OCI-LY3 (cell line): ENCODE measurements at regions not wholly inside any gene's neighbourhood (a gene's known extent, or its start where the extent isn't known, plus 50 kb on each side); places are given as distances from the start of the nearest gene placed in this dataset.

ENCODE experiments used
- H2AFZ ChIP-seq: fragments of 200-600, 300-600 bp; shearing (Covaris generic); 2 replicates; pipeline ENCODE4 v1.6.0; 2014; ENCODE audit warnings: antibody characterized with exemption, low read depth, low read length
- H3K27ac ChIP-seq: fragments of 200-600, 300-600 bp; sonication (generic); 2 replicates; pipeline ENCODE4 v1.5.1; 2014; ENCODE audit warnings: mild to moderate bottlenecking, low read length, moderate library complexity, mixed read lengths
- H3K27me3 ChIP-seq: fragments of 200-600, 300-600 bp; sonication (generic); 2 replicates; pipeline ENCODE4 v1.6.1; 2014; ENCODE audit warnings: low read depth, low read length, mixed read lengths
- H3K36me3 ChIP-seq: fragments of 200-600, 300-600 bp; sonication (generic); replicated peaks from 2 replicates; pipeline ENCODE3; 2014; ENCODE audit warnings: low read depth, low read length, mixed read lengths
- H3K4me1 ChIP-seq: fragments of 300-600, 200-600 bp; sonication (generic); 2 replicates; pipeline ENCODE4 v1.6.1; 2014; ENCODE audit warnings: low read length, mixed read lengths
- H3K4me2 ChIP-seq: fragments of 200-600, 300-600 bp; sonication (generic); 2 replicates; pipeline ENCODE4 v1.6.1; 2014; ENCODE audit warnings: low read length, mixed read lengths
- H3K4me3 ChIP-seq: fragments of 300-600, 200-600 bp; sonication (generic); 2 replicates; pipeline ENCODE4 v1.5.1; 2014; ENCODE audit warnings: antibody characterized with exemption, mild to moderate bottlenecking, low read length, moderate library complexity
- H3K79me2 ChIP-seq: fragments of 300-600, 200-600 bp; shearing (Covaris generic); 2 replicates; pipeline ENCODE4 v1.6.1; 2014; ENCODE audit warnings: mild to moderate bottlenecking, low read length, mixed read lengths
- H3K9ac ChIP-seq: fragments of 300-600, 200-600 bp; shearing (Covaris generic); 2 replicates; pipeline ENCODE4 v1.6.0; 2014; ENCODE audit warnings: mild to moderate bottlenecking, low read length, moderate library complexity
- H3K9me3 ChIP-seq: fragments of 200-600, 300-600 bp; shearing (Covaris generic); 2 replicates; pipeline ENCODE4 v1.6.1; 2014; ENCODE audit warnings: low read length, mixed read lengths; ENCODE audit not compliant: insufficient read depth
- H4K20me1 ChIP-seq: fragments of 200-600, 300-600 bp; sonication (generic); 2 replicates; pipeline ENCODE4 v1.6.1; 2016; ENCODE audit warnings: low read length, mixed read lengths; ENCODE audit not compliant: insufficient read depth
- EZH2phosphoT487 ChIP-seq: fragments of 200-600 bp; shearing (Covaris generic); IDR thresholded peaks from 2 replicates; pipeline ENCODE4 v1.6.1; 2018; ENCODE audit warnings: antibody characterized with exemption, mixed run types, low read depth
- TF ChIP-seq, protein P1 (sequence below): fragments of 200-600, 300-600 bp; sonication (generic); IDR thresholded peaks from 2 replicates; pipeline ENCODE4 v1.5.1; 2014; ENCODE audit warnings: antibody characterized with exemption, low read length, low read depth

DNA sequence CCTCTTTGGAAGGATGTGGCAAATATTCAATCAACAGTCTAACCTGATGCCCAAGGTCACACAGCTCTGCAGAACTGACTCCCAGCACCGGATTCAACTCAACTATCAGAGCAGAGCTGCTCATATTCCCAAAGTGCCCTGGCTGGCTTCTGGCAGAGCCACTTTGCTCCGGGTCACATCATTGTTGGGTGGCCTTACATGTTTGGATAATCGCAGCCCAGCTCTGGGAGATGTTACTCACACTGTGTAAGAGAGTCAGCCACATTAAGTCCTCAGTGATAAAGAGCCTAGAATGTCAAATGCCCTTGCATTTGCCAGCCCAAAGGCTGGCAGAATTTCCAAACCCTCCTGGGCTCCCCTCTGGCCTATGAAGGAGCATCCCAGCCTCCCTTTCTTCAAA lies 79.8 kb upstream of the PDE1C start:
- Histone ChIP-seq H4K20me1 (no peaks in the 10 kb centered on the region), H3K79me2 (no peaks in the 10 kb centered on the region), H3K36me3 (no peaks in the 10 kb centered on the region), H3K4me2 (no peak overlapping the region), H3K9ac (no peak overlapping the region), H3K4me1 (no peaks in the 10 kb centered on the region), H3K9me3 (no peaks in the 10 kb centered on the region), H3K27me3 (no peaks in the 10 kb centered on the region), H3K4me3 (no peak overlapping the region), H3K27ac (no peak overlapping the region), H2AFZ (no peak overlapping the region)
- TF ChIP-seq EZH2phosphoT487, result no peak
- TF ChIP-seq, protein P1, sequence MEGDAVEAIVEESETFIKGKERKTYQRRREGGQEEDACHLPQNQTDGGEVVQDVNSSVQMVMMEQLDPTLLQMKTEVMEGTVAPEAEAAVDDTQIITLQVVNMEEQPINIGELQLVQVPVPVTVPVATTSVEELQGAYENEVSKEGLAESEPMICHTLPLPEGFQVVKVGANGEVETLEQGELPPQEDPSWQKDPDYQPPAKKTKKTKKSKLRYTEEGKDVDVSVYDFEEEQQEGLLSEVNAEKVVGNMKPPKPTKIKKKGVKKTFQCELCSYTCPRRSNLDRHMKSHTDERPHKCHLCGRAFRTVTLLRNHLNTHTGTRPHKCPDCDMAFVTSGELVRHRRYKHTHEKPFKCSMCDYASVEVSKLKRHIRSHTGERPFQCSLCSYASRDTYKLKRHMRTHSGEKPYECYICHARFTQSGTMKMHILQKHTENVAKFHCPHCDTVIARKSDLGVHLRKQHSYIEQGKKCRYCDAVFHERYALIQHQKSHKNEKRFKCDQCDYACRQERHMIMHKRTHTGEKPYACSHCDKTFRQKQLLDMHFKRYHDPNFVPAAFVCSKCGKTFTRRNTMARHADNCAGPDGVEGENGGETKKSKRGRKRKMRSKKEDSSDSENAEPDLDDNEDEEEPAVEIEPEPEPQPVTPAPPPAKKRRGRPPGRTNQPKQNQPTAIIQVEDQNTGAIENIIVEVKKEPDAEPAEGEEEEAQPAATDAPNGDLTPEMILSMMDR, result no peak

DNA sequence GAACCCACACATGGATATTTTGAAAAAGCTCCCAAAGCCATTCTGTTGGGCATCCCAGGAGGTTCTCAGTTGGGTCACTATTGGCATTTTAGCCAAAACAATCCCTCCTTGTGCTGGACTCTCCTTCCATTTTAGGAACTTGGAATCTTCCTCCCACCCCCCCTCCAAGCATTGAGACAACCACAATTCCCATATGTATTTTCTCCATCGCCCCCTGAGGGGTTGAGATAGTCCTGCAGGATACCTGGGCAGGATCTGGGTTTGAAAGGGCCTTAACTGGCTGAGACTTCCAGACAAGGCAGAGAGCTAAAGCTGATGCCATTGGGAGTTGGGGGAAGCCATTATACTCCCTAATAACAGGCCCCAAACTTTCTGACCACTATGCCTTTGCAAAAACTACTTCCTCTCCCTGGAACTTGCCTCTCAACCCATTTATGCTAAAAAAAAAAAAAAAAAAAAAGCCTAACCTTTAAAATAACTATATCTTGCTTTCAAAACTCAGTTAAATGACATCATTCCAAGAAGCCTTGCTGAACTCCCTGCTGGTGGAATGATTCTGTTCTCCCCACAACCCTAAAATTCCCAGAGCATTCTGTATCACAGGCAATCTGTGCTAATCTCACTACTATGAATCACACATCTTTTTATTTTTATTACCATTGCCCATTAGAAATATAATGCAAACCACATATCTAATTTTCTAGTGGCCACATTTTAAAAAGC lies 77.5 kb upstream of the PDE1C start:
- Histone ChIP-seq H3K36me3 (no peaks in the 10 kb centered on the region), H2AFZ (no peak overlapping the region), H3K79me2 (no peaks in the 10 kb centered on the region), H3K9ac (no peak overlapping the region), H3K27ac (no peak overlapping the region), H3K4me2 (no peak overlapping the region), H3K9me3 (no peaks in the 10 kb centered on the region), H3K4me3 (no peak overlapping the region), H3K27me3 (no peaks in the 10 kb centered on the region), H4K20me1 (no peaks in the 10 kb centered on the region), H3K4me1 (no peaks in the 10 kb centered on the region)
- no peak for TF ChIP-seq EZH2phosphoT487
- TF ChIP-seq, protein P1, result no peak

DNA sequence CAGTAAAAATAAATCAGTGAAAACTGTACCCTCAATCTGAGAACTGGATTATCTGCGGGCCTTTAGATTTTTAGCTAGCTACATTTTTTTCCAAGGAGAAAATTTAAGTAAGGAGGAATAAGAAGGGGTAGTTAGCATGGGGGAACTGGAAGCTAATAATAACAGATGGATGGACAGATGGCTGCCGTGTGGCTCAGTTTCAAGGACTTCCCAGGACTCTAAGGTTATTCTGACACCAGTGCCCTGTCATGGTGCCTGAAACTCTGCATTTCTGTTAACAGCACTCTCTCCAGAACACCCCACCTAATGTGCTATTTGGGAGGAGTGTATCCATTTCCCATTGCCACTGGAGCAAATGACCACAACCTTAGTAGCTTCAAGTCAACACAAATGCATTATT lies 75.7 kb upstream of the PDE1C start:
- Histone ChIP-seq H3K36me3 (no peaks in the 10 kb centered on the region), H4K20me1 (no peaks in the 10 kb centered on the region), H3K4me1 (no peaks in the 10 kb centered on the region), H3K4me3 (no peak overlapping the region), H3K9ac (no peak overlapping the region), H3K27ac (no peak overlapping the region), H3K9me3 (no peaks in the 10 kb centered on the region), H3K4me2 (no peak overlapping the region), H2AFZ (no peak overlapping the region), H3K79me2 (no peaks in the 10 kb centered on the region), H3K27me3 (no peaks in the 10 kb centered on the region)
- no peak for TF ChIP-seq EZH2phosphoT487
- TF ChIP-seq, protein P1, result no peak

DNA sequence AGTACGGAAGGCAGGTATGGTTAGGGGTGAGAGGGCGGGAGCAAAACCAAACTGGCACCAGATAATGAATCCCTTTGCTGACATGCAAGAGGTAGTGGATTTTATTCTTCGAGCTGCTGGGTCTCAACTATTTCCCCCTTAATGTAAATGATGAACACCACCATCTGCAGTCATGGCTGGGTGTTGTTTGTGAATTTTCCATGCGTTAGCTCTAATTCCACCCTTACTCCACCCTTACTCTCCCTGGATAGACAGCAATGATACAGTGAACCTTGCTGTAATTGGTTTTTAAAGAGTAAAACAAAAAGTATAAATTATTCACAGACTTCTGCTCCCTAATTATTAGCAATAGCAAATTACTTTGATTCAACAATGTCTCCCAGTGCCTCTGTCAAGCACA lies 74.5 kb upstream of the PDE1C start:
- no peaks in the 10 kb centered on the region for H3K9me3 ChIP-seq
- no peaks in the 10 kb centered on the region for H3K27me3 ChIP-seq
- no peaks in the 10 kb centered on the region for H3K4me1 ChIP-seq
- no peak overlapping the region for H2AFZ ChIP-seq
- H3K36me3 ChIP-seq, result no peaks in the 10 kb centered on the region
- TF ChIP-seq EZH2phosphoT487, result no peak
- TF ChIP-seq, protein P1, result no peak
- no peaks in the 10 kb centered on the region for H4K20me1 ChIP-seq
- H3K9ac ChIP-seq, result no peak overlapping the region
- H3K79me2 ChIP-seq, result no peaks in the 10 kb centered on the region
- no peak overlapping the region for H3K27ac ChIP-seq
- no peak overlapping the region for H3K4me3 ChIP-seq
- H3K4me2 ChIP-seq, result no peak overlapping the region
